C1 segment of cervical spinal cord (tissue), 14 donors: ENCODE measurements at regions not wholly inside any gene's neighbourhood (a gene's known extent, or its start where the extent isn't known, plus 50 kb on each side); places are given as distances from the start of the nearest gene placed in this dataset.

ENCODE experiments used
- DNase-seq, 14 donors: peaks; one replicate each; lab custom pipeline; 2025; lab: John Stamatoyannopoulos, UW

DNA sequence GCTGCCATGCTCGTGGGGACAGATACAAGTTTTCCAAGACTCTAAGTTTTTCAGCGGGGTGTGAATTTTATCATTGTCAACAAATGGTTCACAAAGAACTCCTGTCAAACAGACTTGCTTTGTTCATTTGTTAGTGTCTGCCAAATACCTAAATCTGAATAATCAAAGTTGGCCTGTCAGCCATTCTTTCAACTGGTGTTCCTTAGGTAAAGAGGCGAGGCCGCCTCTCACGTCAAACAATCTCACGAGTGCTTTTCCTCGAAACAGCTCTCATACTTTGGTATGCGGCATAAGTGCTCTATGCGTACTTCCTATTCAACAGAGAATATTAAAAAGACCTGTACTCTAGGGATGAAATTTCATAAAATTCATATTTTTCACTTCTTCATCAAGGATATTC lies 51.4 kb upstream of the KANK4 start:
- no peak for DNase-seq

DNA sequence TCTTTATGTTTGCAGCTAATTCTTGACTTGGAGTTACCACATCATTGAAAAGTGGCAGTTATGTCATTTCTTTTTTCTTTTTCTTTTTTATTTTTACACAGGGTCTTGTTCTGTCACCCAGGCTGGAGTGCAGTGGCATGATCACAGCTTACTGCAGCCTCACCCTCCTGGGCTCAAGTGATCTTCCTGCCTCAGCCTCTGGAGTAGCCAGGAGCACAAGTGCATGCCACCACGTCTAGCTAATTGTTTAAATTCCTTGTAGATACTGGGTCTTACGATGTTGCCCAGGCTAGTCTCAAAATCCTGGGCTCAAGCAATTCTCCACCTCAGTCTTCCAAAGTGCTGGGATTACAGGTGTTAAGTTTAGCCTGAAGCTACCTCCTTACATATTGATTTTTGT lies 52.1 kb upstream of the KANK4 start:
- DNase-seq, result no peak

DNA sequence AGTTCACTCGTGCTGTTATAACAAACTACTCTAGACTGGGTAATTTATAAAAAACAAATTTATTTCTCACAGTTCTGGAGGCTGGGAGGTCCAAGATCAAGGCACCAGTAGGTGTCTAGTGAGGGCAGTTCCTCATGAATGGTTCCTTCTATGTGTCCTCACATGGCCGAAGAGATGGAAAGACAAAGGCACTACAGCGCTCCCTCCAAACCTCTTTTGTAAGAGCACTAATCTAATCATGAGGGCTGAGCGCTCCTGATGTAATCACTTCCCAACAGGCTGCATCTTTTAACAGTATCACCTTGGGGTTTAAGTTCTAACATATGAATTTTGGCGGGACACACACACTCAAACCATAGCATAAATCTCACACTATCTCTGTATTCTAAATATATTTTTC lies 54.0 kb upstream of the KANK4 start:
- DNase-seq, result no peak

DNA sequence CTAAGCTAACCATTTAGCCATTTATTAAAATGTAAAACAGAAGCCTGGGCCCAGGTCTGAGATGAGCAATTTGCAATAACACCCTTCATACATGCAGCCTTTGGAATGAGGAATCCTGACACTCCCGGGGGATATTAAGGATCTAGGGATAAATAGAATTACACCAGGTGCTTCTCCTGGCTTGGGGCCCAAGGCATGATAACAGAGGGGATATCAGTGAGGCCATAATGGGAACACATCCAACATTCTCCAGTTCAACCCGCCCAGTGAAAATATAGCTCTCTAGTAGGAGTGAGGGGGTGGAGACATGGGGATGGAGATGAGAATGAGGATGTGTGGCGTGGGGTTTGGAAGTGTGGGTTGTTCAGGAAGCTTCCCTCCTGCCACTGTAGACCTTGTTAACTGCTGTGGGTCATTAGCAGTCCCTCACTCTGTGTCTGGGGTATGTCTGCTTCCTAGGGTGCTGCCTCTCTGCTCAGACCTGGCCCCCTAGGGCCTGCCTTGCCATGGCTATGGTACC lies 57.9 kb upstream of the KANK4 start:
- DNase-seq, result no peak

DNA sequence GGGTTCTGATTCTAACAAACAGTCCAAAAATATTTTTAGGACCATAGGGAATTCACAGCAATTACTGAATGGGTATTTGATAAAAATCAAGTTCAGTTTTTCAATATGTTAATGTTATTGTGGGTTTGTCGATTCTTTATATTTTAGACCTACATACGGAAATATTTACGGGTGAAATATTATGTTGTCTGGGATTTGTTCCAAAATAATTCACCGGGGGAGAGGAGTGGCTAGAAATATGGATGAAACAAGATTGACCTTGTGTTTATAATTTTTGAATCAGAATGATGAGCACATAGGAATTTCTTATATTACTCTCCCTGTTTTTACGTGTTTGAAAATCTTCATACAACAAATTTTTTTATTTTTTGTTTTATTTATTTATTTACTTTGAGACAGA lies 56.7 kb upstream of the USP1 start:
- DNase-seq, result no peak

DNA sequence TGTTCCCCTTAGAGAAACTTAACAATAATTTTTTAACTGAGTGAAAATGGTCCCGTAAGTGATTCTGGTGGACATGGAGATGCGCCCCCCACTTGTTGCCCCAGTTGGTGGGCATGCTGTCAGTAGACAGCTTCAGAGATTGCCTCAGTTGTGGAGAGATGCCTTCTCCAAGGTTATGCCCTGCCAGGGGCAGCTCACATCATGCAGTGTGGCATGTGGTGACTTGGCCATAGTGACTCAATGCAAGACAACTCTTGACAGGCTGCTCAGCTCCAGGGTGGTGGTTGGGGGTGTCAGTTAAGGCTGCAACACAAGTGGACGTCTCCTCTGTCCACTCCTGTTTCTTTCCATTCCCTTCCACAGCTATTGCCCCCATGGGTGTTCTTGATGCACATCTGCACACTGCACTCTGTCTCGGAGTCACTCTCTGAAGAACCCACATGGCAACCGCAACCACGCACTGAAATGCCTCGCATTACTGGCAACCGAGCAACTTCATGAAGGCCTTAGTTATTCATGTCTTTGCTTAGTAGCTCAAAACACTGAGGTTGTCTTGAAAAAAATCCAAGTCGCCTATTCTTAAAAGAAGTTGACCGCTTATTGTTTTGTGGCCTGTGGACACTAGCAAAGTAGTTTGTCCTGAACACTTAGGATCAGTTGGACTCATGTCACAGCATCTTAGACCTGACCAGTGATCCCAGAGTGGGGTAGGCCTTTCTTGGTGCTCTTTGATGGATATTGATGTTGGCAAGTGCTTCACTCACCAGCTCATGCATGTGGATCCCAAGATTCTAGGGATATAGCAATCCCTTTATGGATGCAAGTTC lies 54.8 kb upstream of the USP1 start:
- no peak for DNase-seq

DNA sequence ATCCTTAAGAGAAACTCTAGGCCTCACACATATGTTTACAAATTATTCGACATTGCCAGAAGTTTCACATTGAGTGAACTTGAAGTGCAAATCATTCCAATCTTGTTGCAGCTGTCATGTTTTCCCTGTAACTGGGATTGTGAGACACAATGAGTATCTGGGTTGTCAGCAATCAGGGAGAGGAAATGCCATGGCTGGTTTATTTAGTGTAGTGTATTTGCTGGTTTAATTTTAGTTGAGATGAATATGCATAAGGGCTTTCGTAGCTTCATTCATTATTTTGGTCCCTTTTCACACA lies 54.2 kb upstream of the USP1 start:
- DNase-seq, result no peak

DNA sequence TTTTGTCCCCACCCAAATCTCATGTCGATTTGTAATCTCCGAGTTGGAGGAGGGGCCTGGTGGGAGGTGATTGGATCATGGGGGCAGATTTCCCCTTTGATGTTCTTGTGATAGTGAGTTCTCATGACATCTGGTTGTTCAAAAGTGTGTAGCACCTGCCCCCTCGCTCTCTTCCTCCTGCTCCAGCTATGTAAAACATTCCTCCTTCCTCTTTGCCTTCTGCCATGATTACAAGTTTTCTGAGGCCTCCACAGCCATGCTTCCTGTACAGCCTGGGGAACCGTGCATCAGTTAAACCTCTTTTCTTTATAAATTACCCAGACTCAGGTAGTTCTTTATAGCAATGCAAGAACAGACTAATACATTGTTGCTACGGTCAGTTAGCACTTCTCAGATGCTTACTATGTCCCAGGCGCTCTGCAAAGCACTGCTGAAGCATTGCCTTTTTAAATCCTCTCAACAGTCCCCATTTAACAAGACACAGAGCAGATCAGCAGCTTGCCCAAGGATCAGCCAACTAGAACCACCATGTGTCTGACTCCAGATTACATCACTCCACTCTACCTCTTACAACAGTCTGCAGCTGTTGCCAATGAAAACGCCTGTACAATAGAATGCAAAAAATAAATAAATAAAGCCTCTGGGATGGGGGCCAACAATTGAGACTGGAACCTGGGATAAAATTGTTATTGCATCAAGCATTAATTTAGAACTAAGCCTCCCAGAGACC lies 52.4 kb upstream of the USP1 start:
- DNase-seq, result peak in 1 of 14 donors; percentile 12

DNA sequence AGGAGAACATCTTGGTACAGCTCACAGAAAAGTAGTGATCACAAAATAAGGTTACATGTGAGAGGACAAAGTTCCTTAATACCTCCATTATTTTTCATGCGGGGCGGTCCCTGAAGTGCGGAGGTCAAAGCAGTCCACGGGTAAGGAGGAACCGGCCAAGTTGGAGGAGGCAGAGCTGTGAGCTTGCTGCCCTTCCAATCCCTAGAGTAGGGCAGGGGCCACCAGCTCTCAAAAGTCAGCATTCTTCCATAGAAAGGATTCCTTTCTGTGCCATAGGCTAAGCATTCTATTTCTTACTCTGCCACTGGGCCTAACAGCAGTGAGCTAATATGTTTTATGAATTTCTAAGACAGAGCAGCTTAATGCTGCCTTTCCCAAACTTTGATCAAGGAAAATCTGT lies 50.9 kb upstream of the USP1 start:
- no peak for DNase-seq

DNA sequence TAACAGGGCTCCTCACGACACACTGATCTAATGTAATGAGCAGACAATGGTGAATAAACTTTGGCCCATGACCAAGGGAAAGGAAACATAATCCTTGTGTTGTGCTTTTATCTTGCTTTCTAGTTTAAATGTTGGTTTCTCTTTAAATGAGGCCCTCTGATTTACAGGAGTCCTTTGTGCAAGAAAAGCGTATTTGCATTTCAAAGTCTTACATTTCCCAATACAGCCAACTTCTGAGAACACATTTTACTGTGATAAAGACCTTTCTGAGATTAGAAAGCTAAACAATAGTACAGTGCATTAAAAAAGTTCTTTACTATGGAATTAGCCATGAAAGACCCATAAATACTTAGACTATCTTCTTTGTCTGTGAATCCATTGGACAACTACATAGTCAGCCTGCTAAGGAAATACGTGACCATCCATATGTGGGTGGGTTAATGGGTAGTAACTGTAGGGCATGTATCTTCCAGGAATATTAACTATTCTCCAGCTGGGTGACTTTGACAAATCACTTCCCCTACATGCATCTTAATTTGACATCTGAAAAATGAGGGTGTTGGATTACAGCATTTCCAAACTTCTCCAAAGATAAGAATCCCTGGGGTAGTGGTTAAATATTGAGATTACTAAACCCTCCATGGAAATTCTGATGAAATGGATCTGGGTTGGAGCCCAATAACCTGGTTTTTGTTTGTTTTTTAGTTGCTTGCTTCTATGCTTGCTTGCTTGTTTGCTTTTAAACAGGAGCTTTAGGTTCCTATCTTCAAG lies 50.3 kb upstream of the USP1 start:
- DNase-seq, result no peak
